Lower lobe of right lung (tissue), 2 donors: ENCODE measurements at regions not wholly inside any gene's neighbourhood (a gene's known extent, or its start where the extent isn't known, plus 50 kb on each side); places are given as distances from the start of the nearest gene placed in this dataset.

ENCODE experiments used
- ATAC-seq, 2 donors: fragments of 200-7000 bp; cut with Tn5 transposase; one replicate each; pipeline ENCODE4 v1.9.1; 2020 to 2022; ENCODE audit warnings: mild to moderate bottlenecking in 2 of 2, moderate library complexity in 2 of 2
- DNase-seq: peaks from one replicate; pipeline ENCODE4 v3.0.0-alpha.2; 2020
- H3K27ac ChIP-seq: fragments of 200-600 bp; one replicate; pipeline ENCODE4 v1.8.0; 2022
- H3K27me3 ChIP-seq: fragments of 200-600 bp; one replicate; pipeline ENCODE4 v1.8.0; 2022; ENCODE audit warnings: low read depth
- H3K36me3 ChIP-seq: fragments of 200-600 bp; one replicate; pipeline ENCODE4 v1.8.0; 2022; ENCODE audit warnings: mild to moderate bottlenecking
- H3K4me1 ChIP-seq: fragments of 200-600 bp; one replicate; pipeline ENCODE4 v1.8.0; 2022
- H3K4me3 ChIP-seq: fragments of 200-600 bp; one replicate; pipeline ENCODE4 v1.8.0; 2022; ENCODE audit warnings: mild to moderate bottlenecking
- H3K9me3 ChIP-seq: fragments of 200-600 bp; one replicate; pipeline ENCODE4 v1.8.0; 2022
- intact Hi-C: fragments of 100-400 bp; cut with DNase I; formaldehyde crosslinking; loops from one replicate; pipeline ENCODE4 v1.11.0; 2022
- TF ChIP-seq, protein P1 (sequence below): fragments of 200-600 bp; IDR thresholded peaks from one replicate; pipeline ENCODE4 v1.8.0; 2022; ENCODE audit warnings: antibody characterized with exemption, mild to moderate bottlenecking
- donor health status: DM: no; HTN: yes; CAD: no; lungs with severe emphysema.

- intact Hi-C loops = no loop called here
- ATAC-seq (no peak), DNase-seq (no peak)
- no peaks in the 10 kb centered on the region for H3K9me3 ChIP-seq
- H3K4me1 ChIP-seq = no peaks in the 10 kb centered on the region
- no peaks in the 10 kb centered on the region for H3K36me3 ChIP-seq
- no peak overlapping the region for H3K27ac ChIP-seq
- no peak overlapping the region for H3K4me3 ChIP-seq
- peaks cover 4% of the 10 kb centered on the region for H3K27me3 ChIP-seq
- TF ChIP-seq, protein P1, sequence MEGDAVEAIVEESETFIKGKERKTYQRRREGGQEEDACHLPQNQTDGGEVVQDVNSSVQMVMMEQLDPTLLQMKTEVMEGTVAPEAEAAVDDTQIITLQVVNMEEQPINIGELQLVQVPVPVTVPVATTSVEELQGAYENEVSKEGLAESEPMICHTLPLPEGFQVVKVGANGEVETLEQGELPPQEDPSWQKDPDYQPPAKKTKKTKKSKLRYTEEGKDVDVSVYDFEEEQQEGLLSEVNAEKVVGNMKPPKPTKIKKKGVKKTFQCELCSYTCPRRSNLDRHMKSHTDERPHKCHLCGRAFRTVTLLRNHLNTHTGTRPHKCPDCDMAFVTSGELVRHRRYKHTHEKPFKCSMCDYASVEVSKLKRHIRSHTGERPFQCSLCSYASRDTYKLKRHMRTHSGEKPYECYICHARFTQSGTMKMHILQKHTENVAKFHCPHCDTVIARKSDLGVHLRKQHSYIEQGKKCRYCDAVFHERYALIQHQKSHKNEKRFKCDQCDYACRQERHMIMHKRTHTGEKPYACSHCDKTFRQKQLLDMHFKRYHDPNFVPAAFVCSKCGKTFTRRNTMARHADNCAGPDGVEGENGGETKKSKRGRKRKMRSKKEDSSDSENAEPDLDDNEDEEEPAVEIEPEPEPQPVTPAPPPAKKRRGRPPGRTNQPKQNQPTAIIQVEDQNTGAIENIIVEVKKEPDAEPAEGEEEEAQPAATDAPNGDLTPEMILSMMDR = no peak
Measured at GRCh38 chr5:3180636-3181035, 415.0 kb upstream of the IRX1 start.

DNA sequence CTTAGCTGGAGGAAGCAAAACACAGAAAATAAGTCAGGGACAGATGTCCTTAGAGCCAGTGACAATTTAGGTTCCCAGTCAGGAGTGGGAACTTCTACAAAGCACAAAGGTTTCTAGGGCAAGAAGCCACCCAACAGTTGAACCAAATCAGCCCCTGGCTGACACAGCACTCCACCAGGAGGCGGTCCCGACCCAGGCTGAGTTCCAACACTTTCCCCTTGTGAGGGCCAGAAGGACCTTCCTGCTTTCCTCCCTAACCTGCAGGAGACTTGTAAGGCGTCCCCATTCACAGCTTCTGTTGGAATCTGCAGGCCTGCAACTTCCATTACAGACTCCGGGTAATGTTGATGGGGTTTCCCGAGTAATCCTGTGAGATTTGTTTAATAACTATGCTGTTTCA, 416.4 kb upstream of the IRX1 start:
- no peak for DNase-seq
- H3K4me1 ChIP-seq = no peaks in the 10 kb centered on the region
- intact Hi-C loops = no loop called here

GRCh38 chr5:3177338-3177737, 418.3 kb upstream of the IRX1 start:
- intact Hi-C loops = no loop called here
- no peak for ATAC-seq
- Histone ChIP-seq H3K4me1 (no peaks in the 10 kb centered on the region), H3K27me3 (no peaks in the 10 kb centered on the region), H3K27ac (no peak overlapping the region), H3K36me3 (no peaks in the 10 kb centered on the region), H3K9me3 (no peaks in the 10 kb centered on the region), H3K4me3 (no peak overlapping the region)
- DNase-seq = no peak
- TF ChIP-seq, protein P1 = no peak

More for the DNA sequence above, 416.4 kb upstream of the IRX1 start:
- Histone ChIP-seq H3K4me3 (no peak overlapping the region), H3K27me3 (no peaks in the 10 kb centered on the region), H3K9me3 (no peaks in the 10 kb centered on the region), H3K36me3 (no peaks in the 10 kb centered on the region), H3K27ac (no peak overlapping the region)
- no peak for ATAC-seq
- TF ChIP-seq, protein P1 = no peak

GRCh38 chr5:3175416-3175815, 420.2 kb upstream of the IRX1 start:
- Histone ChIP-seq H3K36me3 (no peaks in the 10 kb centered on the region), H3K4me3 (no peak overlapping the region), H3K4me1 (no peaks in the 10 kb centered on the region), H3K9me3 (no peaks in the 10 kb centered on the region), H3K27me3 (no peaks in the 10 kb centered on the region), H3K27ac (no peak overlapping the region)
- TF ChIP-seq, protein P1 = no peak
- intact Hi-C loops = no loop called here
- DNase-seq = no peak
- no peak for ATAC-seq

DNA sequence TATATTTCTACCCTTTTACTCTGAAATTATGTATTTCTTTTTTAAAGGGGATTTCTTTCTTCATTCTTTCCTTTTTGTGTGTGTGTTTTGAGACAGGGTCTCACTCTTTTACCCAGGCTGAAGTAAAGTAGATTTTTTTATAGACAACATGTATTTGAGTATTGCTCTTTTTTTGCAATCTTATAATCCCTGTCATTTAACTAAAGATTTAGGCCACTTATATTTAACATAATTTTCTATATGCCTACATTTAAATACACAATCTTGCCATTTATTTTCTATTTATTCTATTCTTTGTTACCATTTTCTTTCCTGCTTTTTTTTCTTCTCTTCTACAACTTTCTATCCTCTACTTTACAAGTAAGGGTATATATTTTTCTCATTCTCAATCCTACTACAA, 416.0 kb upstream of the IRX2 start:
- Histone ChIP-seq H3K9me3 (peaks cover 25% of the 10 kb centered on the region), H3K27me3 (no peaks in the 10 kb centered on the region), H3K36me3 (no peaks in the 10 kb centered on the region), H3K27ac (no peak overlapping the region), H3K4me1 (no peaks in the 10 kb centered on the region), H3K4me3 (no peak overlapping the region)
- intact Hi-C loops = no loop called here
- ATAC-seq (no peak), DNase-seq (no peak)
- TF ChIP-seq, protein P1 = no peak

GRCh38 chr5:3163626-3164025, 412.1 kb upstream of the IRX2 start:
- TF ChIP-seq, protein P1 = no peak
- H3K9me3 ChIP-seq = peaks cover 20% of the 10 kb centered on the region

More at GRCh38 chr5:3163626-3164025, 412.1 kb upstream of the IRX2 start:
- intact Hi-C loops = no loop called here
- no peaks in the 10 kb centered on the region for H3K4me1 ChIP-seq
- H3K27ac ChIP-seq = no peak overlapping the region
- no peaks in the 10 kb centered on the region for H3K36me3 ChIP-seq
- no peaks in the 10 kb centered on the region for H3K27me3 ChIP-seq
- H3K4me3 ChIP-seq = no peak overlapping the region
- ATAC-seq (peak in 1 of 2 donors; percentile 13), DNase-seq (no peak)
